Loucy (cell line): ENCODE measurements at regions not wholly inside any gene's neighbourhood (a gene's known extent, or its start where the extent isn't known, plus 50 kb on each side); places are given as distances from the start of the nearest gene placed in this dataset.

Experiments
- H2AFZ ChIP-seq: fragments of 200-600 bp; sonication (generic); 2 replicates; pipeline ENCODE4 v1.6.0; 2016; ENCODE audit warnings: antibody characterized with exemption, mild to moderate bottlenecking, low read length, moderate library complexity
- H3F3A ChIP-seq: fragments of 200-600 bp; 2 replicates; pipeline ENCODE4 v1.6.0; 2016; ENCODE audit warnings: antibody characterized with exemption, low read depth, mild to moderate bottlenecking
- H3K27me3 ChIP-seq: fragments of 200-600 bp; sonication (generic); 2 replicates; pipeline ENCODE4 v1.6.1; 2014; ENCODE audit warnings: low read length, mild to moderate bottlenecking; ENCODE audit not compliant: insufficient read depth, poor library complexity, severe bottlenecking
- H3K36me3 ChIP-seq: fragments of 200-600 bp; sonication (generic); 2 replicates; pipeline ENCODE4 v1.6.1; 2016; ENCODE audit warnings: low read length; ENCODE audit not compliant: insufficient read depth
- H3K4me1 ChIP-seq: fragments of 200-600 bp; sonication (generic); 2 replicates; pipeline ENCODE4 v1.5.1; 2014; ENCODE audit warnings: low read length, mild to moderate bottlenecking; ENCODE audit not compliant: insufficient read depth, poor library complexity, severe bottlenecking
- H3K4me2 ChIP-seq: fragments of 200-600 bp; sonication (generic); 2 replicates; pipeline ENCODE4 v1.6.0; 2014; ENCODE audit warnings: antibody characterized with exemption, low read length, low read depth, mild to moderate bottlenecking; ENCODE audit not compliant: poor library complexity, severe bottlenecking
- H3K4me3 ChIP-seq: fragments of 200-600 bp; sonication (generic); 2 replicates; pipeline ENCODE4 v1.5.1; 2014; ENCODE audit warnings: low read length, mild to moderate bottlenecking, mixed read lengths; ENCODE audit not compliant: poor library complexity, severe bottlenecking
- H3K79me2 ChIP-seq: fragments of 200-600 bp; sonication (generic); 2 replicates; pipeline ENCODE4 v1.6.1; 2014; ENCODE audit warnings: low read length; ENCODE audit not compliant: insufficient read depth
- H3K9ac ChIP-seq: fragments of 200-600 bp; sonication (generic); 2 replicates; pipeline ENCODE4 v1.6.0; 2014; ENCODE audit warnings: mild to moderate bottlenecking, low read depth, low read length, moderate library complexity; ENCODE audit not compliant: poor library complexity, severe bottlenecking
- H3K9me2 ChIP-seq: fragments of 200-600 bp; sonication (generic); replicated peaks from 2 replicates; pipeline ENCODE4 v1.6.1; 2016; ENCODE audit warnings: low read depth, low read length, mixed read lengths
- H3K9me3 ChIP-seq: fragments of 200-600 bp; sonication (generic); 2 replicates; pipeline ENCODE4 v1.6.1; 2014; ENCODE audit warnings: mild to moderate bottlenecking, antibody characterized with exemption, low read length, low read depth; ENCODE audit not compliant: insufficient read depth
- H4K20me1 ChIP-seq: fragments of 200-600 bp; sonication (generic); 2 replicates; pipeline ENCODE4 v1.6.0; 2014; ENCODE audit warnings: antibody characterized with exemption, low read length, mild to moderate bottlenecking; ENCODE audit not compliant: insufficient read depth, poor library complexity, severe bottlenecking
- CTCF ChIP-seq: fragments of 200-600 bp; sonication (generic); conservative IDR thresholded peaks from 2 replicates; pipeline ENCODE4 v1.5.1; 2014; ENCODE audit warnings: mild to moderate bottlenecking, antibody characterized with exemption, low read length
- EZH2phosphoT487 ChIP-seq: fragments of 200-600 bp; IDR thresholded peaks from 2 replicates; pipeline ENCODE4 v1.6.1; 2018; ENCODE audit warnings: antibody characterized with exemption, mild to moderate bottlenecking, moderate library complexity, borderline replicate concordance

DNA sequence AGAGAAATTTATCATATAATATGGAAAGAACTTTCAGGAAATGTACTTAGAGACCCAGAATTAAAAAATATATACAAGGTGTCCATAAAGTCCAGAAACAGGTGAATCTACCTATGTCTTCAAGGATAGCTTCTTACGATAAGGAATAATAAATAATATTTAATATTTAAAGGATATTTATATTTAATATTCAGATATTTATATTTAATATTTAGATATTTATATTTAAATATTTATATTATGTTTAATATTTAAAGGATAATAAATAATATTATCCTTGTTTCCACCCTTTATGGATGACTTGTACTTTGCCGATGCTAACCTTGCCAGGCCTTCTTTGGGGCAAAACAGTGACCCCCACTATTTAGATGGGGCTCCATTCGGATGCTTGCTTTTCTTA, 169.5 kb upstream of the CADM1 start:
- Histone ChIP-seq H3K9me2 (no peaks in the 10 kb centered on the region), H3K79me2 (no peaks in the 10 kb centered on the region), H3K9ac (no peak overlapping the region), H2AFZ (no peak overlapping the region), H3F3A (no peaks in the 10 kb centered on the region), H4K20me1 (no peaks in the 10 kb centered on the region), H3K36me3 (no peaks in the 10 kb centered on the region), H3K4me2 (no peak overlapping the region), H3K9me3 (peaks cover 5% of the 10 kb centered on the region; the same call in 1 of the 2 replicates), H3K4me3 (no peak overlapping the region), H3K27me3 (no peaks in the 10 kb centered on the region), H3K4me1 (no peaks in the 10 kb centered on the region)
- TF ChIP-seq EZH2phosphoT487, result no peak
- no peak for TF ChIP-seq CTCF

DNA sequence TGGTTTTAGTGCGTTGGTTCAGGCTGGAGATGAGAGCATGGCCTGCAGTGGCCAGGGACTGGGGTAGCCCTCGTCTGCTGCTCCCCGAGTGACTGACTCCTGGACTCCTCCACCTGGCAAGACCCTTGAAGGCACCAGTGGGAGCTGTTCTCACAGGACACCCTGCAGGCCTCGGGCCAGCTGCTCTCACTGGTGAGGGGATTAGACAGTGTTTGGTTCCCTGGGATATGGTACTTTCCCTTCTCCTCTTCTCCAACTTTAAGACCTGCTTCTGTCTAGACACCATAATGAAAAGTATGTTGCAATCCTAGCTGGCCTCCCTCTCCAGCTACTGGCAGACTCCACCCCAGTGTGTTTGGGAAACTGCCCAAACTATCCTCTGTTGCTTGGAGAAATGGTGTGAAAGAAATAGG, 168.8 kb upstream of the CADM1 start:
- no peaks in the 10 kb centered on the region for H3K79me2 ChIP-seq
- H3K36me3 ChIP-seq, result no peaks in the 10 kb centered on the region
- H3K27me3 ChIP-seq, result no peaks in the 10 kb centered on the region
- no peaks in the 10 kb centered on the region for H4K20me1 ChIP-seq
- no peak overlapping the region for H3K4me2 ChIP-seq
- H3F3A ChIP-seq, result no peaks in the 10 kb centered on the region
- peaks cover 5% of the 10 kb centered on the region; the same call in 1 of the 2 replicates for H3K9me3 ChIP-seq
- H3K4me1 ChIP-seq, result no peaks in the 10 kb centered on the region
- TF ChIP-seq CTCF (no peak), EZH2phosphoT487 (no peak)
- H2AFZ ChIP-seq, result no peak overlapping the region
- no peak overlapping the region for H3K4me3 ChIP-seq
- no peak overlapping the region for H3K9ac ChIP-seq
- H3K9me2 ChIP-seq, result no peaks in the 10 kb centered on the region

DNA sequence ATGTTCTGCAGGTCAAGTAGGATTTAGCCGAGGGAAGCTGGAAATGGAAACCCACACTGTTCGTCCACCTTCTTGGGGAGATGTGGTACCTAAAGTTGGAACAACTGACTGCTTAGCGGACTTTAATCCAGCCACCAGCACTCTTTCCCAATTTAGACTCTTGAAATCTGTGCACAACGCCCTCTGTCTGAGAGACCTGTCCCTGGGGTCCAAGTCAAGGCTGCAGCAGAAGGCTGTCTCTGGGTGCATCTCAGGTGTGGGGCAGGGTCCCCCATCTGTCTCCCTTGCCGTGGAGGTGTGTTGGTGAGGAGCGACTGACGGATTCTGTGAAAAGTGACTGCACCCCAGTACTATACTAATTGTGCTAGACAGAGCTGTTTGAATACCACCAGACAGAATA, 168.2 kb upstream of the CADM1 start:
- Histone ChIP-seq H3K9me2 (no peaks in the 10 kb centered on the region), H3K9me3 (0 out of 2 replicates have a peak, but pooled peaks cover 2% of the 10 kb centered on the region), H4K20me1 (no peaks in the 10 kb centered on the region), H3K9ac (no peak overlapping the region), H2AFZ (no peak overlapping the region), H3K4me3 (no peak overlapping the region), H3K4me2 (no peak overlapping the region), H3K79me2 (no peaks in the 10 kb centered on the region), H3F3A (no peaks in the 10 kb centered on the region), H3K27me3 (no peaks in the 10 kb centered on the region), H3K36me3 (no peaks in the 10 kb centered on the region), H3K4me1 (no peaks in the 10 kb centered on the region)
- TF ChIP-seq CTCF, result no peak
- no peak for TF ChIP-seq EZH2phosphoT487
